ENCODE measurements at regions not wholly inside any gene's neighbourhood (a gene's known extent, or its start where the extent isn't known, plus 50 kb on each side); places are given as distances from the start of the nearest gene placed in this dataset.

- TF ChIP-seq, protein P1, sequence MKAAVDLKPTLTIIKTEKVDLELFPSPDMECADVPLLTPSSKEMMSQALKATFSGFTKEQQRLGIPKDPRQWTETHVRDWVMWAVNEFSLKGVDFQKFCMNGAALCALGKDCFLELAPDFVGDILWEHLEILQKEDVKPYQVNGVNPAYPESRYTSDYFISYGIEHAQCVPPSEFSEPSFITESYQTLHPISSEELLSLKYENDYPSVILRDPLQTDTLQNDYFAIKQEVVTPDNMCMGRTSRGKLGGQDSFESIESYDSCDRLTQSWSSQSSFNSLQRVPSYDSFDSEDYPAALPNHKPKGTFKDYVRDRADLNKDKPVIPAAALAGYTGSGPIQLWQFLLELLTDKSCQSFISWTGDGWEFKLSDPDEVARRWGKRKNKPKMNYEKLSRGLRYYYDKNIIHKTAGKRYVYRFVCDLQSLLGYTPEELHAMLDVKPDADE (IDR thresholded peaks at IDR 0.05) = no peak
- TF ChIP-seq, protein P2, sequence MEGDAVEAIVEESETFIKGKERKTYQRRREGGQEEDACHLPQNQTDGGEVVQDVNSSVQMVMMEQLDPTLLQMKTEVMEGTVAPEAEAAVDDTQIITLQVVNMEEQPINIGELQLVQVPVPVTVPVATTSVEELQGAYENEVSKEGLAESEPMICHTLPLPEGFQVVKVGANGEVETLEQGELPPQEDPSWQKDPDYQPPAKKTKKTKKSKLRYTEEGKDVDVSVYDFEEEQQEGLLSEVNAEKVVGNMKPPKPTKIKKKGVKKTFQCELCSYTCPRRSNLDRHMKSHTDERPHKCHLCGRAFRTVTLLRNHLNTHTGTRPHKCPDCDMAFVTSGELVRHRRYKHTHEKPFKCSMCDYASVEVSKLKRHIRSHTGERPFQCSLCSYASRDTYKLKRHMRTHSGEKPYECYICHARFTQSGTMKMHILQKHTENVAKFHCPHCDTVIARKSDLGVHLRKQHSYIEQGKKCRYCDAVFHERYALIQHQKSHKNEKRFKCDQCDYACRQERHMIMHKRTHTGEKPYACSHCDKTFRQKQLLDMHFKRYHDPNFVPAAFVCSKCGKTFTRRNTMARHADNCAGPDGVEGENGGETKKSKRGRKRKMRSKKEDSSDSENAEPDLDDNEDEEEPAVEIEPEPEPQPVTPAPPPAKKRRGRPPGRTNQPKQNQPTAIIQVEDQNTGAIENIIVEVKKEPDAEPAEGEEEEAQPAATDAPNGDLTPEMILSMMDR (conservative IDR thresholded peaks at IDR 0.05; ENCODE audit: low read depth in 2 of 2) = no peak
These were observed 589.0 kb downstream of the USP25 start (continued) for GRCh38 chr21:16318651-16319300.

DNA sequence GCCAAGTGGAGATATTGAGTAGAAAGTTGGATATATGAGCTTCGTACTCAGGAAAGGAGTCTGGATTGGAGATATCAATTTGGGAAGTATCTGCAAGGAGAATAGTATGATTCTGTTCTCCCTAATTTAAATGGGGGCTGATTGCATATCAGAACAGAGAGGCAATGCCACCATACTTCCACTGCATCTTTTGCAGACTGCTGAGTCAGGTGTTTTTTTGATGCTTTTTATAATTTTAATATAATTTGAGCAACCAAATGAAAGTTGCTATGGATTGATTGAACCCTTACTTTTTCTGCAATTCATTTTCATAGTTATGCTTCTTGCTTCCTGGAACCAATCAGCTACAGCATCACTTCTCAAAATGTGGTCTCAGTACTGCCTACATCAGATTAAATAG, 590.3 kb downstream of the USP25 start:
- H3K27ac Mint-ChIP-seq = no peak overlapping the region

More for the DNA sequence above, 590.3 kb downstream of the USP25 start:
- Mint-ChIP-seq H3K4me1 (peaks cover 13% of the 10 kb centered on the region), H3K27me3 (ENCODE audit: insufficient read depth, low read depth, poor library complexity) (peaks cover 2% of the 10 kb centered on the region), H3K36me3 (ENCODE audit: low read depth) (no peaks in the 10 kb centered on the region), H3K9me3 (no peaks in the 10 kb centered on the region), H3K4me3 (no peak overlapping the region)
- no peaks in the 10 kb centered on the region for H3K36me3 ChIP-seq (ENCODE audit: insufficient read depth)
- H3K4me1 ChIP-seq (ENCODE audit: insufficient read depth) = 0 out of 2 replicates have a peak, but pooled peaks cover 8% of the 10 kb centered on the region
- no peak overlapping the region for H3K27ac ChIP-seq (ENCODE audit: low read depth)
- no peak overlapping the region for H2AFZ ChIP-seq
- H3K9me2 ChIP-seq (ENCODE audit: insufficient read depth) = no peaks in the 10 kb centered on the region
- TF ChIP-seq EZH2phosphoT487 (IDR thresholded peaks at IDR 0.05; ENCODE audit: unreplicated experiment) (no peak), POLR2AphosphoS5 (IDR thresholded peaks at IDR 0.05; ENCODE audit: low read depth) (no peak), STAT1 (IDR thresholded peaks at IDR 0.05; ENCODE audit: unreplicated experiment) (no peak), NANOG (IDR thresholded peaks at IDR 0.05; ENCODE audit: borderline replicate concordance) (no peak), EZH2 (IDR thresholded peaks at IDR 0.05; ENCODE audit: low read depth, unreplicated experiment) (no peak), JUNB (IDR thresholded peaks at IDR 0.05; ENCODE audit: unreplicated experiment) (no peak), CREB1 (CRISPR knock-in tag; IDR thresholded peaks at IDR 0.05; ENCODE audit: low read depth) (no peak), ZNF331 (CRISPR knock-in tag; IDR thresholded peaks at IDR 0.05; ENCODE audit: low read depth) (no peak), ZNF462 (CRISPR knock-in tag; IDR thresholded peaks at IDR 0.05) (no peak)
- TF ChIP-seq, protein P3, sequence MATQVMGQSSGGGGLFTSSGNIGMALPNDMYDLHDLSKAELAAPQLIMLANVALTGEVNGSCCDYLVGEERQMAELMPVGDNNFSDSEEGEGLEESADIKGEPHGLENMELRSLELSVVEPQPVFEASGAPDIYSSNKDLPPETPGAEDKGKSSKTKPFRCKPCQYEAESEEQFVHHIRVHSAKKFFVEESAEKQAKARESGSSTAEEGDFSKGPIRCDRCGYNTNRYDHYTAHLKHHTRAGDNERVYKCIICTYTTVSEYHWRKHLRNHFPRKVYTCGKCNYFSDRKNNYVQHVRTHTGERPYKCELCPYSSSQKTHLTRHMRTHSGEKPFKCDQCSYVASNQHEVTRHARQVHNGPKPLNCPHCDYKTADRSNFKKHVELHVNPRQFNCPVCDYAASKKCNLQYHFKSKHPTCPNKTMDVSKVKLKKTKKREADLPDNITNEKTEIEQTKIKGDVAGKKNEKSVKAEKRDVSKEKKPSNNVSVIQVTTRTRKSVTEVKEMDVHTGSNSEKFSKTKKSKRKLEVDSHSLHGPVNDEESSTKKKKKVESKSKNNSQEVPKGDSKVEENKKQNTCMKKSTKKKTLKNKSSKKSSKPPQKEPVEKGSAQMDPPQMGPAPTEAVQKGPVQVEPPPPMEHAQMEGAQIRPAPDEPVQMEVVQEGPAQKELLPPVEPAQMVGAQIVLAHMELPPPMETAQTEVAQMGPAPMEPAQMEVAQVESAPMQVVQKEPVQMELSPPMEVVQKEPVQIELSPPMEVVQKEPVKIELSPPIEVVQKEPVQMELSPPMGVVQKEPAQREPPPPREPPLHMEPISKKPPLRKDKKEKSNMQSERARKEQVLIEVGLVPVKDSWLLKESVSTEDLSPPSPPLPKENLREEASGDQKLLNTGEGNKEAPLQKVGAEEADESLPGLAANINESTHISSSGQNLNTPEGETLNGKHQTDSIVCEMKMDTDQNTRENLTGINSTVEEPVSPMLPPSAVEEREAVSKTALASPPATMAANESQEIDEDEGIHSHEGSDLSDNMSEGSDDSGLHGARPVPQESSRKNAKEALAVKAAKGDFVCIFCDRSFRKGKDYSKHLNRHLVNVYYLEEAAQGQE (IDR thresholded peaks at IDR 0.05; ENCODE audit: unreplicated experiment) = no peak
- no peaks in the 10 kb centered on the region for H3K79me2 ChIP-seq (replicated peaks; ENCODE audit: insufficient read depth)
- H3K4me2 ChIP-seq = no peak overlapping the region
- no peaks in the 10 kb centered on the region for H4K20me1 ChIP-seq (replicated peaks; ENCODE audit: insufficient read depth)
- no peak for ATAC-seq
- no peaks in the 10 kb centered on the region for H3K27me3 ChIP-seq (ENCODE audit: insufficient read depth)
- no peak for DNase-seq (ENCODE audit: low spot score)
- H3F3A ChIP-seq (replicated peaks; ENCODE audit: low read depth) = no peaks in the 10 kb centered on the region
- no peak overlapping the region for H3K4me3 ChIP-seq

Data from GM23338 (cell line).